Non-pigmented ciliary epithelial cell (primary cell): ENCODE measurements at regions not wholly inside any gene's neighbourhood (a gene's known extent, or its start where the extent isn't known, plus 50 kb on each side); places are given as distances from the start of the nearest gene placed in this dataset.

Source experiments
- DNase-seq: peaks from one replicate; pipeline ENCODE4 v3.0.0-alpha.2; 2010; ENCODE audit warnings: low read depth

DNA sequence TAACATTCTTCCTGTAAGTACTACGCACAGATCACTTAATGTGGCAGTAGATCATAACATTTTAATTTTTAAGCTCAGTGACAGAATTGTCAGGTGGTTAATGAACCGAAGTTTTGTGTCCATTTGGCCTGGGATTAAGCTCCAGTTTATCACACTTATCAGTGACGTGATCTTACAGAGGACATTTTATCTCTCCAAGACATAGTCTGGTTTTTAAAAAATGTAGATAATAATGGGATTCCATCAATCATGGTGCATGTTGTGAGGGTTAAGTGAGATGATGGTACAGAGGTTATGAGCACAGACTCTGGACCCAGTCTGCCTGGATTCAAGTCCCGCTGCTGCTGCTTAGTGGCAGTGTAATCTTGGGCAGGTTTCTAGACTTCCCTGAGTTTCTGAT is 66.0 kb upstream of the ZFAND5 start:
- DNase-seq = no peak

DNA sequence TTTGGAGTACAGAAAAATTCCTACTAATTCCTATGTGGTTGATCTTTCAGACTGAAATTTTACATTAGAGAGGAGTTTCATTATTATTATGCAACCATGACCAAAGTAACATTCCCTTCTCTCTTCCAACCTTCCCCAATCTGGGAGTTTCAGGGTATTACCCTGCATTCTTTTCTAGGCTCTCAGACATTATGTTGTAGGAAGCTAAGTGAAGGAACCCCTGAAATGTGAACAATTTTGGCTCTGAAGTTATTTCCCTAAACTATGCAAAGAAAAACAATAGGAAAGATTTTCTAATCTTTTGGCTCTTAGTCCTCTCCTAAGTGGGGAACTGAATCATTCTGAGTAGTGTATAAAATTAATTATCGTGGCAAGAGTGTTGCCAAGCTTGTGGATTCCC is 63.3 kb upstream of the ZFAND5 start:
- no peak for DNase-seq

DNA sequence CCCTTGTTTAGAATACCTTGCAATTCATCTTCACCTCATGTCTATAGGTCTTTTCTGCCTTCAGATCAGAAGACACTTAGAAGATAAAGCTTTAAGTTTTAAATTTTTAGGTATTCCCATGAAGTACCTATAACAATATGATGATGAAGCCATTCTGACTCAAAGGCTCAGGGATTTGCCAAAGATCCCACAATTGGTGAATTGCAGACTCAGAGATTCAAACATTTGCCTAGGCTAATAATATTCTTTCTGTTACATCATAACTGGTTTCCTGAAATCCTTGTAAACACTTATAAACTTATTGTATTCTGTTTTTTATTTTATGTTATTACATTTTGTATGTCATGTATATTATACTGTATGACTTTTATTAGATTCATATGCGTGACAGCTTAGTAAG is 62.8 kb upstream of the ZFAND5 start:
- no peak for DNase-seq

DNA sequence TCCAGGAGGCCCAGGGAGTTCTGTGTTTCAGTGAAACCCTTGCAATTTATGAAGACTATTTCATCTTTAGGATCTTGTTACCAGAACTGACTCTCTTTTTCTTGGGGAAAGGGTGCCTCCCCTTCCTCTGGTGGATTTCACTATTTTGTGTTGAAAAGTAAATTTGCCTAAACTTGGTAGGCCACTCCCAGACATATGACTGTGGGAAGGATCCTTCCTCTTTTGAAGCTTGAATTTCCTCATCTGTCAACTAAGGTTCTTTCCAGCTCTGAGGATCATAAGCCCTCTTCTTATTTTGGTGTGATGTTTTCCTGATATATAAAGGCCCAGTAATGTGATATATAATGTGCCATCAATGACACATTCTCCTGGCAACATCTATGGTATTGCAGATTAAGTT is 59.1 kb upstream of the ZFAND5 start:
- no peak for DNase-seq

DNA sequence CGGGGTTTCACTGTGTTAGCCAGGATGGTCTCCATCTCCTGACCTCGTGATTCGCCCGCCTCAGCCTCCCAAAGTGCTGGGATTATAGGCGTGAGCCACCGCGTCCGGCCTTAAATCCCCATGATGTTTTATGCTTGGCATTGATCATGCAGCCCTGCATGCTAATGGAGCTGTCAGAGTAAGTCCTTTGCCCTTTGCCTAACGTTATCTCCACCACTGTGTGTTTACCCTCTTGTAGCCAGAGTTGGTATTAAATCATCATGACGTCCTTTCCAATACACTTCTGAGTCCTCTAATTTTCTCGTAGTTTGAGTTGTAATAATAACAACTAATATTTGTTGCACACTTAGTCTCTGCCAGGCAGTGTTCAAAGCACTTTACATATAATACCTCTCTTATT is 57.2 kb upstream of the ZFAND5 start:
- no peak for DNase-seq

DNA sequence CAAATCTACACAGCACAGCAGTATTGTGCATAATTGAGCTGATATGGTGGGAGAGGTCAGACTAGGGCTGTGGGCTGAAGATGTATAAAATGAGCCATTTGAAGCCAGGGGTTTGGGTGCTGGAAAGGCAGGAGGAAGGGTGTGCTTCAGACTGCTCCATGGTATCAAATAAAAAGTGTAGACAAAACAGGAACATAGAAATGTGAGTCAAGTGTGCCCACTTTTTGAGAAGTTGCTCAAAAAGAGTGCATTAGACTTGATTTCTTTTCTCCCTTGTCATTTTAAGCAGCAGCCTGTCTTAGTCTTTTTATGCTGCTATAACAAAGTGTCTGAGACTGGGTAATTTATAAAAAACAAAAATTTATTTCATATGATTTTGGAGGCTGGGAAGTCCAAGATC is 55.8 kb upstream of the ZFAND5 start:
- no peak for DNase-seq

DNA sequence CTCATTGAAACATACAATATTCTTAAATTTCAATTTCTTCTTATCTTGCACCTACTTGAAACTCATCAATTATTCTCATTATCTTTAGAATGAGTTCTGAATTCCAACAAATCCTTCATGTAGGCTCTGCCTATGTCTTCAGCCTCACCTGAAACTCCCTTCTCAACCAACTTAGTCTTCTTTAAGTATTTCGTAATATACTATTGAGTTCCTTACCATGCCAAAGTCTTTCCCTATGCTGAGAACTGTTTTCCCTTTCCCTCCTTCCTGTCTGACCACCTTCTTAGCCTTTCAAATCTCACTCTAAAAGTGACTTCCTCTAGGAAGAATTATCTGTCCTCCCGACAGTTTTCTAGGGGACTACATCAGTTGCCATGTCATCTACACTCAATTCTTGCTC is 50.9 kb upstream of the ZFAND5 start:
- DNase-seq = no peak

DNA sequence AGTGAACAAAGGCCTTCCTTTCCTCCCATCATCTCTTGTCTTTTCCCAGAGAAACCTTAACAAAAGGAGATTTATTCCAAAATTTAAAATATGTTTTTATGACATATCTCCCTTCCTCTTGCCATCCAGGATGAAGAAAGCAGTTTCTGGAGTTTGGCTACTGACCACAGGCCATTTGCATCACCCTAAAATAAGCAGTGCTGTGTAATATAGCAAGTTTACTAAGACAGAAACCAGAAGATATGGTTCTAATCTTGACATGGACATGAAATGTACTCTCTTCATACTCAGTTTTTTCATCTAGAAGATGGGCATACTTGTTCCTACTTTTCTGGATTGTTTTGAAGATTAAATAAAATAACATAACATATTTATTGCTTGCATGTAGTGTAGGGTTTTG is 50.2 kb upstream of the ZFAND5 start:
- DNase-seq = no peak
